GM12878 (cell line): ENCODE measurements at regions not wholly inside any gene's neighbourhood (a gene's known extent, or its start where the extent isn't known, plus 50 kb on each side); places are given as distances from the start of the nearest gene placed in this dataset.
"Not testable (repeated sequence)": the region's sequence is repeated elsewhere in the genome, so short reads cannot be mapped to it uniquely, and the experiment has no call there.

Experiments used
- BHLHE40 ChIP-seq, 2 experiments: fragments of 450-650 bp in 1 of 2; IDR thresholded peaks; 2 replicates each; pipeline ENCODE4 v1.6.1; 2011 to 2017; ENCODE audit warnings: low read depth in 2 of 2, borderline replicate concordance in 1 of 2, improper control_type of control experiment in 1 of 2, low read length in 1 of 2, mild to moderate bottlenecking in 1 of 2
- CREB1 ChIP-seq: IDR thresholded peaks from 2 replicates; pipeline ENCODE4 v1.6.1; 2012; ENCODE audit warnings: low read depth, mild to moderate bottlenecking, inconsistent platforms
- CTCF ChIP-seq, 3 experiments: IDR thresholded peaks in 2 of 3; conservative IDR thresholded peaks in 1 of 3; 2 replicates each; pipeline ENCODE4 v1.5.1; 2011; ENCODE audit warnings: low read depth in 3 of 3, low read length in 3 of 3, mild to moderate bottlenecking in 3 of 3, control low read depth in 2 of 3, moderate library complexity in 2 of 3, inconsistent platforms in 1 of 3, mixed read lengths in 1 of 3; ENCODE audit not compliant: control insufficient read depth in 2 of 3, insufficient read depth in 1 of 3; ENCODE audit errors: extremely low read depth in 1 of 3
- FOXM1 ChIP-seq: IDR thresholded peaks from 2 replicates; pipeline ENCODE4 v1.6.1; 2012; ENCODE audit warnings: low read depth, mild to moderate bottlenecking, inconsistent platforms, low read length, moderate library complexity
- MLLT1 ChIP-seq: fragments of 450-650 bp; IDR thresholded peaks from 2 replicates; pipeline ENCODE4 v1.6.1; 2016; ENCODE audit warnings: mild to moderate bottlenecking
- NBN ChIP-seq: fragments of 450-650 bp; IDR thresholded peaks from 2 replicates; pipeline ENCODE4 v1.6.1; 2016
- POLR2A ChIP-seq: IDR thresholded peaks from 2 replicates; pipeline ENCODE4 v1.6.1; 2011; ENCODE audit warnings: low read depth, mild to moderate bottlenecking, low read length
- TCF7 ChIP-seq: IDR thresholded peaks from 2 replicates; pipeline ENCODE4 v1.6.1; 2014; ENCODE audit warnings: antibody characterized with exemption, borderline replicate concordance

- not testable (repeated sequence) for TF ChIP-seq MLLT1; TCF7; BHLHE40 (IDR thresholded peaks at IDR 0.05; ENCODE audit: borderline replicate concordance in 1 of 2, low read depth in 2 of 2, low read length in 1 of 2); FOXM1; POLR2A; CTCF (IDR thresholded peaks at IDR 0.05 in 2 of 3, conservative IDR thresholded peaks at IDR 0.05 in 1 of 3; ENCODE audit: control insufficient read depth in 2 of 3, extremely low read depth in 1 of 3, insufficient read depth in 1 of 3, low read depth in 3 of 3, low read length in 3 of 3); CREB1; NBN
Observed at GRCh38 chr19:20261513-20261912, 94.5 kb downstream of the ZNF486 start.
